ENCODE measurements at regions not wholly inside any gene's neighbourhood (a gene's known extent, or its start where the extent isn't known, plus 50 kb on each side); places are given as distances from the start of the nearest gene placed in this dataset.
"Not testable (repeated sequence)": the region's sequence is repeated elsewhere in the genome, so short reads cannot be mapped to it uniquely, and the experiment has no call there.

DNA sequence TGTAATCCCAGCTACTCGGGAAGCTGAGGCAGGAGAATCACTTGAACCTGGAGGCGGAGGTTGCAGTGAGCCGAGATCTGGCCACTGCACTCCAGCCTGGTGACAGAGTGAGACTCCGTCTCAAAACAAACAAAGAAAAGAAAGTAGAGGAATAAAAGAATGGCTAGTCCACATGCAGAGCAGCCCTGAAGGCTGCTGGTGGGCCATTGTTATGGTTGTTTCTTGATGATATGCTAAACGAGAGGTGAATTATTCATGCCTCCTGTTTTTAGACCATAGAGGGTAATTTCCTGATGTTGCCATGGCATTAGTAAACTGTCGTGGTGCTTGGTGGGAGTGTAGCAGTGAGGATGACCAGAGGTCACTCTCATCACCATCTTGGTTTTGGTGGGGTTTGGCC lies 53.3 kb upstream of the DHRSX start:
- TF ChIP-seq SUZ12 (IDR thresholded peaks at IDR 0.05; ENCODE audit: extremely low read depth, insufficient read depth, insufficient read length); ZNF274 (IDR thresholded peaks at IDR 0.05; ENCODE audit: low read depth, low read length): not testable (repeated sequence)
